OCI-LY1 (cell line): ENCODE measurements at regions not wholly inside any gene's neighbourhood (a gene's known extent, or its start where the extent isn't known, plus 50 kb on each side); places are given as distances from the start of the nearest gene placed in this dataset.

Source experiments
- CTCF ChIP-seq: fragments of 200-600 bp; sonication (generic), shearing (Covaris generic); IDR thresholded peaks from 2 replicates; pipeline ENCODE4 v1.5.1; 2017; ENCODE audit warnings: mild to moderate bottlenecking, antibody characterized with exemption, low read length, moderate library complexity, mixed read lengths
- EZH2 ChIP-seq: fragments of 200-600 bp; sonication (generic), shearing (Covaris generic); IDR thresholded peaks from 2 replicates; pipeline ENCODE4 v1.8.0; 2017; ENCODE audit warnings: borderline replicate concordance, mixed run types, mild to moderate bottlenecking, antibody characterized with exemption, low read length, moderate library complexity, mixed read lengths

- TF ChIP-seq CTCF (no peak), EZH2 (no peak)
Observed at GRCh38 chr16:56029026-56029425, 153.9 kb upstream of the CES5A start.
